ENCODE measurements at regions not wholly inside any gene's neighbourhood (a gene's known extent, or its start where the extent isn't known, plus 50 kb on each side); places are given as distances from the start of the nearest gene placed in this dataset.

GRCh38 chr20:1707588-1708449, 50.2 kb upstream of the SIRPG start:
- ATAC-seq = no peak
- intact Hi-C loops (cut with DNase I) = no loop called here
- DNase-seq (ENCODE audit: missing footprints) = no peak

Data from Right ventricle myocardium inferior (tissue), 1 donor.